Bronchial epithelial cell (primary cell): ENCODE measurements at regions not wholly inside any gene's neighbourhood (a gene's known extent, or its start where the extent isn't known, plus 50 kb on each side); places are given as distances from the start of the nearest gene placed in this dataset.

Experiments used
- DNase-seq: peaks from one replicate; pipeline ENCODE4 v3.0.0-alpha.2; 2010; ENCODE audit warnings: low read depth
- FAIRE-seq: peaks from 2 replicates; lab custom pipeline; 2011; peaks lifted over from hg19 to GRCh38; lab: Jason Lieb, UNC
- H3K27me3 ChIP-seq: 2 replicates; pipeline ENCODE4 v1.5.1; 2011; ENCODE audit warnings: low read length; ENCODE audit not compliant: control insufficient read depth, insufficient read depth
- H3K36me3 ChIP-seq: 2 replicates; pipeline ENCODE4 v1.5.1; 2011; ENCODE audit warnings: low read length; ENCODE audit not compliant: control insufficient read depth, insufficient read depth
- H3K4me3 ChIP-seq: 2 replicates; pipeline ENCODE4 v1.5.1; 2011; ENCODE audit warnings: mild to moderate bottlenecking, low read depth, low read length, control low read depth
- TF ChIP-seq, protein P1 (sequence below): IDR thresholded peaks from 2 replicates; pipeline ENCODE4 v1.5.1; 2011; ENCODE audit warnings: mild to moderate bottlenecking, moderate library complexity, low read length, control low read depth, inconsistent platforms; ENCODE audit not compliant: insufficient read depth, severe bottlenecking

- DNase-seq (no peak), FAIRE-seq (no peak)
- TF ChIP-seq, protein P1, sequence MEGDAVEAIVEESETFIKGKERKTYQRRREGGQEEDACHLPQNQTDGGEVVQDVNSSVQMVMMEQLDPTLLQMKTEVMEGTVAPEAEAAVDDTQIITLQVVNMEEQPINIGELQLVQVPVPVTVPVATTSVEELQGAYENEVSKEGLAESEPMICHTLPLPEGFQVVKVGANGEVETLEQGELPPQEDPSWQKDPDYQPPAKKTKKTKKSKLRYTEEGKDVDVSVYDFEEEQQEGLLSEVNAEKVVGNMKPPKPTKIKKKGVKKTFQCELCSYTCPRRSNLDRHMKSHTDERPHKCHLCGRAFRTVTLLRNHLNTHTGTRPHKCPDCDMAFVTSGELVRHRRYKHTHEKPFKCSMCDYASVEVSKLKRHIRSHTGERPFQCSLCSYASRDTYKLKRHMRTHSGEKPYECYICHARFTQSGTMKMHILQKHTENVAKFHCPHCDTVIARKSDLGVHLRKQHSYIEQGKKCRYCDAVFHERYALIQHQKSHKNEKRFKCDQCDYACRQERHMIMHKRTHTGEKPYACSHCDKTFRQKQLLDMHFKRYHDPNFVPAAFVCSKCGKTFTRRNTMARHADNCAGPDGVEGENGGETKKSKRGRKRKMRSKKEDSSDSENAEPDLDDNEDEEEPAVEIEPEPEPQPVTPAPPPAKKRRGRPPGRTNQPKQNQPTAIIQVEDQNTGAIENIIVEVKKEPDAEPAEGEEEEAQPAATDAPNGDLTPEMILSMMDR, result no peak
- Histone ChIP-seq H3K36me3 (no peaks in the 10 kb centered on the region), H3K27me3 (no peaks in the 10 kb centered on the region), H3K4me3 (no peak overlapping the region)
Observed at GRCh38 chr11:101810546-101810945, 104.3 kb upstream of the CEP126 start.

- no peak overlapping the region for H3K4me3 ChIP-seq
- FAIRE-seq (no peak), DNase-seq (no peak)
- no peaks in the 10 kb centered on the region for H3K27me3 ChIP-seq
- no peaks in the 10 kb centered on the region for H3K36me3 ChIP-seq
- TF ChIP-seq, protein P1, result no peak
Observed at GRCh38 chr11:101807531-101807930, 107.3 kb upstream of the CEP126 start.

DNA sequence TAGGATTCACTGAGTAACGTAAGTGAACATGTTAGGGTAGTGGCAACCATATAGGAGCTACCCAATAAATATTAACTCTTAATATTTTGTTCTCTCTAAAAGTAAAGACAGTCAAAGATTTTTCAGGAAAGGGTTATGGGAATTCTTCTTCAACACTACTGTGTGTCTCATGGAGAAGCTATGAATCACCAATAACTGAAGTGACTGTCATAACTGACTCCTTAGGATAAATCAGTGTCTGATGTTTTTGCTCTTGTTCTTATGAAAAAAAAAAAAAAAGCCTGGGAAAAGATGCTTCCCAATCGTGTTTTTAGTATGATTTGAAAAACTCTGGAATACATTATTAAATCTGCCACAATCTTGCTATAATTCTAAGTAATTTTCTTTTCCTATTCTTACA lies 111.2 kb upstream of the CEP126 start:
- FAIRE-seq (no peak), DNase-seq (peak; percentile 33)
- TF ChIP-seq, protein P1, result no peak
- H3K27me3 ChIP-seq, result no peaks in the 10 kb centered on the region
- H3K36me3 ChIP-seq, result no peaks in the 10 kb centered on the region
- H3K4me3 ChIP-seq, result no peak overlapping the region

DNA sequence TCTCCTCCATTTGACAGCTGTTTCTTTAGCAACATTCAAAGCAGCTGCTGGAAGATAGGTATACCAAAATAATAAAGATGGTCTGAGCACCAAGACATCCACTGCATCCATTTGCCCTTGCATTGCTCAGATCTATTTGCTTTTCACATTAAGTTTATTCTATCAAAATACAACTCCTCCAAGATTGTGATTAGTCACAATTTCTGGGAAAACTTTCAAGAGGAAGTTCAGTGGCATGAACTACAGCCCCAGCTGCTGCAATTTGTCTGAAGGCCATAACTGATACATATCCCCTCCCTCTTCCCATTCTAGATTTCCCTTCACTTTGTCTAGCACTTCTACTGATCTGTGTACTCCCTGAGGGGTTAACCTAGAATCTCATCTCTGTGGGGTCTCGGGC lies 117.5 kb upstream of the CEP126 start:
- peak; percentile 33 for DNase-seq
- H3K36me3 ChIP-seq, result no peaks in the 10 kb centered on the region
- TF ChIP-seq, protein P1, result no peak

GRCh38 chr11:101792814-101793213 lies 122.0 kb upstream of the CEP126 start:
- TF ChIP-seq, protein P1, result no peak
- DNase-seq (no peak), FAIRE-seq (no peak)
- no peaks in the 10 kb centered on the region for H3K36me3 ChIP-seq
- H3K4me3 ChIP-seq, result no peak overlapping the region
- no peaks in the 10 kb centered on the region for H3K27me3 ChIP-seq

More for the DNA sequence above, 117.5 kb upstream of the CEP126 start:
- no peaks in the 10 kb centered on the region for H3K27me3 ChIP-seq
- H3K4me3 ChIP-seq, result no peak overlapping the region
- FAIRE-seq, result no peak

DNA sequence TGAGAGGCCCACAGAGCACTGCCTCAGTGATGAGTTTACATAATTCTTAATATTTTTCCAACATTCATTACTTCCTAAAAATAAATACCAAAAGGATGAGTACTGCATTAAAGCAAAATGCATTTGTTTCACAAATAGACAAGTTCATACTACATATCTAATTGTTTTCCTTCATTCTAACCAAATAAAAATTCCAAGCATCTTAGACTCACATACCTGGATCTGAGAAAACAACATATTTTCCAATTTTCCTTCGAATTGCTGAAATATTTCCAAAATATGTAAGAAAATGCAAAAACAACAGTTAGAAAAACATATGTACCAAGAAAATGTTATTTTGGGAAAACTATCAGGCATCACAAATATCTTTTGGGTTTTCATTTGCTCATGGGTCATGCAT lies 127.9 kb upstream of the CEP126 start:
- Histone ChIP-seq H3K36me3 (no peaks in the 10 kb centered on the region), H3K4me3 (no peak overlapping the region), H3K27me3 (no peaks in the 10 kb centered on the region)
- TF ChIP-seq, protein P1, result no peak
- DNase-seq (no peak), FAIRE-seq (no peak)
